OCI-LY7 (cell line): ENCODE measurements at regions not wholly inside any gene's neighbourhood (a gene's known extent, or its start where the extent isn't known, plus 50 kb on each side); places are given as distances from the start of the nearest gene placed in this dataset.

ENCODE experiments used
- BruUV-seq: library from RNA; stranded (reverse); fragments of 400-500 nt; replicated peaks from 2 replicates; lab custom pipeline; 2021; lab: Mats Ljungman, UMichigan
- CTCF ChIA-PET: fragments of 300-600 bp; sonication (Branson Sonifier 250); formaldehyde crosslinking; loops from one replicate; lab custom pipeline; 2022; ENCODE audit warnings: antibody characterized with exemption; ENCODE audit not compliant: unreplicated experiment; lab: Charles Lee
- POLR2A ChIA-PET: fragments of 300-600 bp; sonication (Branson Sonifier 250); formaldehyde crosslinking; loops from one replicate; lab custom pipeline; 2022; ENCODE audit warnings: antibody characterized with exemption; lab: Charles Lee
- DNase-seq: peaks from one replicate; pipeline ENCODE4 v3.0.0-alpha.2; 2015; ENCODE audit warnings: low spot score
- H2AFZ ChIP-seq: fragments of 200-600 bp; sonication (generic), shearing (Covaris generic); 2 replicates; pipeline ENCODE4 v1.6.1; 2014; ENCODE audit warnings: mild to moderate bottlenecking, antibody characterized with exemption, low read length, moderate library complexity
- H3K27ac ChIP-seq: fragments of 200-600 bp; sonication (generic); 2 replicates; pipeline ENCODE4 v1.5.1; 2014; ENCODE audit warnings: mixed run types, low read depth, mild to moderate bottlenecking, moderate library complexity, low read length, inconsistent platforms; ENCODE audit not compliant: poor library complexity, severe bottlenecking
- H3K36me3 ChIP-seq: fragments of 200-600 bp; sonication (generic); 2 replicates; pipeline ENCODE4 v1.6.1; 2014; ENCODE audit warnings: mild to moderate bottlenecking, antibody characterized with exemption, low read length, moderate library complexity, mixed read lengths; ENCODE audit not compliant: insufficient read depth
- H3K4me1 ChIP-seq: fragments of 200-600 bp; sonication (generic); 2 replicates; pipeline ENCODE4 v1.5.1; 2014; ENCODE audit warnings: mild to moderate bottlenecking, low read length; ENCODE audit not compliant: insufficient read depth, poor library complexity, severe bottlenecking
- H3K4me2 ChIP-seq: fragments of 200-600 bp; sonication (generic); 2 replicates; pipeline ENCODE4 v1.6.1; 2014; ENCODE audit warnings: mild to moderate bottlenecking, low read length
- H3K4me3 ChIP-seq: fragments of 200-600 bp; sonication (generic); 2 replicates; pipeline ENCODE4 v1.5.1; 2014; ENCODE audit warnings: mild to moderate bottlenecking, low read depth, low read length; ENCODE audit not compliant: poor library complexity, severe bottlenecking
- H3K79me2 ChIP-seq: fragments of 200-600 bp; sonication (generic); 2 replicates; pipeline ENCODE4 v1.6.1; 2016; ENCODE audit warnings: low read depth, mild to moderate bottlenecking, low read length, moderate library complexity, mixed read lengths; ENCODE audit not compliant: insufficient read depth
- H3K9me2 ChIP-seq: fragments of 200-600 bp; sonication (generic); 2 replicates; pipeline ENCODE4 v1.6.1; 2016; ENCODE audit warnings: mild to moderate bottlenecking, low read length, mixed read lengths; ENCODE audit not compliant: insufficient read depth
- H3K9me3 ChIP-seq: fragments of 200-600 bp; sonication (generic); 2 replicates; pipeline ENCODE4 v1.6.1; 2014; ENCODE audit warnings: mild to moderate bottlenecking, mixed run types, low read length, mixed read lengths
- H4K20me1 ChIP-seq: fragments of 200-600 bp; sonication (generic); 2 replicates; pipeline ENCODE4 v1.6.1; 2014; ENCODE audit warnings: mild to moderate bottlenecking, antibody characterized with exemption, low read length, moderate library complexity, mixed read lengths; ENCODE audit not compliant: insufficient read depth
- CTCF ChIP-seq: fragments of 200-600 bp; sonication (generic); conservative IDR thresholded peaks from 2 replicates; pipeline ENCODE4 v1.5.1; 2014; ENCODE audit warnings: mild to moderate bottlenecking, antibody characterized with exemption, low read length, moderate library complexity, mixed read lengths
- EZH2phosphoT487 ChIP-seq: fragments of 200-600 bp; sonication (generic); IDR thresholded peaks from 2 replicates; pipeline ENCODE4 v1.6.1; 2018; ENCODE audit warnings: low read depth, borderline replicate concordance, mild to moderate bottlenecking, mixed run types, antibody characterized with exemption, low read length, moderate library complexity, mixed read lengths
- intact Hi-C: fragments of 100-400 bp; cut with micrococcal nuclease; formaldehyde crosslinking; loops from one replicate; pipeline ENCODE4 v1.10.0; 2022; ENCODE audit not compliant: unreplicated experiment

- Histone ChIP-seq H2AFZ (peak overlapping the region; percentile 34; the same call in 1 of the 2 replicates), H3K79me2 (no peaks in the 10 kb centered on the region), H4K20me1 (no peaks in the 10 kb centered on the region), H3K36me3 (peaks cover 7% of the 10 kb centered on the region; the same call in 1 of the 2 replicates), H3K27ac (peak overlapping the region; percentile 97), H3K9me3 (peaks cover 7% of the 10 kb centered on the region; the same call in 1 of the 2 replicates), H3K4me2 (peak overlapping the region; percentile 92), H3K4me1 (peaks cover 98% of the 10 kb centered on the region), H3K9me2 (no peaks in the 10 kb centered on the region), H3K4me3 (peak overlapping the region; percentile 56)
- BruUV-seq: TSS peak; percentile 97
- ChIA-PET CTCF (interaction anchor here (0.6 to 0.9 kb wide), 2 partner anchors 9 to 11 kb away, joined by 4 read pairs; no protein-coding TSS in a partner anchor), POLR2A (interaction anchor here (0.8 to 1.9 kb wide), 10 partner anchors 9 to 406 kb away, joined by 3 to 9 read pairs (median 4); no protein-coding TSS in a partner anchor)
- TF ChIP-seq EZH2phosphoT487: no peak
- no peak for TF ChIP-seq CTCF
- intact Hi-C loops: loop anchor here (1.0 to 5.0 kb wide), 5 partner anchors 51 to 1574 kb away; partner anchors contain the start of genes BARD1, IKZF2 and SPAG16
- DNase-seq: peak; percentile 99
Observed at GRCh38 chr2:213232649-213233437, 51.4 kb upstream of the SPAG16 start.

- Histone ChIP-seq H3K9me2 (no peaks in the 10 kb centered on the region), H4K20me1 (no peaks in the 10 kb centered on the region), H3K27ac (peak overlapping the region; percentile 97), H3K4me1 (peaks cover 97% of the 10 kb centered on the region), H3K4me3 (peak overlapping the region; percentile 33), H3K4me2 (peak overlapping the region; percentile 65), H3K79me2 (no peaks in the 10 kb centered on the region), H3K9me3 (peaks cover 7% of the 10 kb centered on the region; the same call in 1 of the 2 replicates), H3K36me3 (peaks cover 9% of the 10 kb centered on the region; the same call in 1 of the 2 replicates), H2AFZ (peak overlapping the region; percentile 91; the same call in 1 of the 2 replicates)
- BruUV-seq: TSS peak; percentile 99
- no peak for TF ChIP-seq CTCF
- no peak for TF ChIP-seq EZH2phosphoT487
- intact Hi-C loops: loop anchor here (1.0 to 5.0 kb wide), 5 partner anchors 51 to 1574 kb away; partner anchors contain the start of genes BARD1, IKZF2 and SPAG16
- DNase-seq: peak; percentile 33
- CTCF ChIA-PET: interaction anchor here (0.6 to 0.9 kb wide), 2 partner anchors 10 kb away, joined by 4 read pairs; no protein-coding TSS in a partner anchor
- POLR2A ChIA-PET: interaction anchor here (0.7 to 1.9 kb wide), 18 partner anchors 8 to 407 kb away, joined by 3 to 10 read pairs (median 4); partner anchors contain the start of gene SPAG16
Observed at GRCh38 chr2:213233438-213234330, 50.6 kb upstream of the SPAG16 start.
